IMR-90 (cell line): ENCODE measurements at regions not wholly inside any gene's neighbourhood (a gene's known extent, or its start where the extent isn't known, plus 50 kb on each side); places are given as distances from the start of the nearest gene placed in this dataset.

ENCODE experiments used
- ATAC-seq: fragments of 200-7000 bp; cut with Tn5 transposase; 2 replicates; pipeline ENCODE4 v1.9.1; 2020; ENCODE audit warnings: low read depth, mild to moderate bottlenecking, moderate library complexity
- BruUV-seq: library from RNA; stranded (reverse); fragments of 400-500 nt; replicated peaks from 2 replicates; lab custom pipeline; 2021; lab: Mats Ljungman, UMichigan
- CTCF ChIA-PET: fragments of 300-600 bp; formaldehyde crosslinking; extraction: SDS; loops from one replicate; lab custom pipeline; 2021; ENCODE audit warnings: antibody characterized with exemption; lab: Yijun Ruan, JAX
- POLR2A ChIA-PET: fragments of 300-600 bp; sonication (Branson Sonifier 250); formaldehyde crosslinking; loops from one replicate; lab custom pipeline; 2022; ENCODE audit warnings: antibody characterized with exemption; ENCODE audit not compliant: unreplicated experiment; lab: Charles Lee
- DNase-seq: peaks from one replicate; pipeline ENCODE4 v3.0.0; 2013
- H2AFZ ChIP-seq: replicated peaks from 2 replicates; pipeline ENCODE3; 2013; ENCODE audit warnings: low read length, mild to moderate bottlenecking; ENCODE audit not compliant: poor library complexity
- H2AK5ac ChIP-seq: 2 replicates; pipeline ENCODE4 v1.6.1; 2013; ENCODE audit warnings: low read depth, low read length, inconsistent platforms
- H2AK9ac ChIP-seq: replicated peaks from 2 replicates; pipeline ENCODE3; 2013; ENCODE audit warnings: mild to moderate bottlenecking, low read depth, low read length, moderate library complexity; ENCODE audit not compliant: poor library complexity
- H2BK120ac ChIP-seq: 2 replicates; pipeline ENCODE4 v1.6.1; 2013; ENCODE audit warnings: low read depth, low read length, inconsistent platforms
- H2BK15ac ChIP-seq: 3 replicates; pipeline ENCODE4 v1.6.1; 2013; ENCODE audit warnings: low read depth, low read length, inconsistent platforms
- H2BK20ac ChIP-seq: 2 replicates; pipeline ENCODE4 v1.6.1; 2013; ENCODE audit warnings: low read depth, mild to moderate bottlenecking, inconsistent platforms, low read length, moderate library complexity
- H2BK5ac ChIP-seq: 2 replicates; pipeline ENCODE4 v1.6.1; 2013; ENCODE audit warnings: mild to moderate bottlenecking, low read depth, low read length, inconsistent platforms; ENCODE audit not compliant: poor library complexity, severe bottlenecking
- H3K14ac ChIP-seq: replicated peaks from 2 replicates; pipeline ENCODE4 v1.6.1; 2013; ENCODE audit warnings: low read depth, low read length, inconsistent platforms
- H3K18ac ChIP-seq: 2 replicates; pipeline ENCODE4 v1.6.1; 2013; ENCODE audit warnings: low read depth, low read length, control low read depth
- H3K23ac ChIP-seq: 2 replicates; pipeline ENCODE4 v1.6.1; 2013; ENCODE audit warnings: low read depth, low read length, inconsistent platforms
- H3K27ac ChIP-seq: 2 replicates; pipeline ENCODE4 v1.5.1; 2013; ENCODE audit warnings: mild to moderate bottlenecking, control low read depth, low read length; ENCODE audit not compliant: insufficient read depth
- H3K27me3 ChIP-seq: 2 replicates; pipeline ENCODE4 v1.6.1; 2013; ENCODE audit warnings: low read length; ENCODE audit not compliant: control insufficient read depth, insufficient read depth
- H3K36me3 ChIP-seq: 2 replicates; pipeline ENCODE4 v1.6.1; 2013; ENCODE audit warnings: low read length, mixed read lengths; ENCODE audit not compliant: control insufficient read depth, insufficient read depth
- H3K4ac ChIP-seq: 2 replicates; pipeline ENCODE4 v1.6.1; 2013; ENCODE audit warnings: low read depth, low read length, inconsistent platforms
- H3K4me1 ChIP-seq: 2 replicates; pipeline ENCODE4 v1.6.1; 2013; ENCODE audit warnings: low read length, mixed read lengths; ENCODE audit not compliant: control insufficient read depth, insufficient read depth
- H3K4me2 ChIP-seq: 2 replicates; pipeline ENCODE4 v1.6.1; 2013; ENCODE audit warnings: low read depth, mild to moderate bottlenecking, control low read depth, low read length, moderate library complexity
- H3K4me3 ChIP-seq: 2 replicates; pipeline ENCODE4 v1.5.1; 2013; ENCODE audit warnings: low read depth, mild to moderate bottlenecking, control low read depth, low read length, moderate library complexity; ENCODE audit not compliant: insufficient read depth
- H3K56ac ChIP-seq: 2 replicates; pipeline ENCODE4 v1.6.1; 2013; ENCODE audit warnings: low read length, inconsistent platforms; ENCODE audit not compliant: insufficient read depth; ENCODE audit errors: extremely low read depth
- H3K79me1 ChIP-seq, 2 experiments: 2 replicates each; pipeline ENCODE4 v1.6.1; 2013; ENCODE audit warnings: low read length in 2 of 2, inconsistent platforms in 1 of 2, low read depth in 1 of 2
- H3K9ac ChIP-seq: 2 replicates; pipeline ENCODE4 v1.6.1; 2013; ENCODE audit warnings: low read depth, low read length, control low read depth
- H3K9me1 ChIP-seq: 2 replicates; pipeline ENCODE4 v1.6.1; 2013; ENCODE audit warnings: low read length, inconsistent platforms; ENCODE audit not compliant: insufficient read depth
- H3K9me3 ChIP-seq: 2 replicates; pipeline ENCODE4 v1.6.1; 2013; ENCODE audit warnings: low read length; ENCODE audit not compliant: control insufficient read depth, insufficient read depth
- H4K20me1 ChIP-seq: 2 replicates; pipeline ENCODE4 v1.6.1; 2013; ENCODE audit warnings: low read length, inconsistent platforms; ENCODE audit not compliant: insufficient read depth
- H4K5ac ChIP-seq: 2 replicates; pipeline ENCODE4 v1.6.1; 2013; ENCODE audit warnings: mild to moderate bottlenecking, low read depth, low read length, control low read depth
- H4K8ac ChIP-seq, 2 experiments: 2 replicates each; pipeline ENCODE4 v1.6.1; 2013; ENCODE audit warnings: low read depth in 2 of 2, low read length in 2 of 2, control low read depth in 1 of 2, inconsistent platforms in 1 of 2
- H4K91ac ChIP-seq: 2 replicates; pipeline ENCODE4 v1.6.1; 2013; ENCODE audit warnings: low read depth, low read length, inconsistent platforms; ENCODE audit not compliant: insufficient read depth
- BHLHE40 ChIP-seq: fragments of 150-350 bp; IDR thresholded peaks from 2 replicates; pipeline ENCODE4 v1.6.1; 2016; ENCODE audit warnings: mild to moderate bottlenecking, low read depth, low read length
- CHD1 ChIP-seq: IDR thresholded peaks from 2 replicates; pipeline ENCODE4 v1.6.1; 2012; ENCODE audit warnings: low read depth, low read length, improper control_type of control experiment
- MAZ ChIP-seq: IDR thresholded peaks from 2 replicates; pipeline ENCODE4 v1.6.1; 2012; ENCODE audit warnings: low read depth, mild to moderate bottlenecking, low read length, improper control_type of control experiment, moderate library complexity, borderline replicate concordance
- RAD21 ChIP-seq: IDR thresholded peaks from 2 replicates; pipeline ENCODE4 v1.6.1; 2012; ENCODE audit warnings: low read length, improper control_type of control experiment
- RFX5 ChIP-seq: IDR thresholded peaks from 2 replicates; pipeline ENCODE4 v1.8.0; 2012; ENCODE audit warnings: low read depth, mild to moderate bottlenecking, low read length, moderate library complexity
- dilution Hi-C: fragments of 300-500 bp; cut with HindIII; formaldehyde crosslinking; loops from one replicate; pipeline ENCODE4 v1.14.3; 2018; ENCODE audit warnings: low sequenced_read_pairs; ENCODE audit not compliant: unreplicated experiment
- in situ Hi-C: fragments of 300-500 bp; cut with MboI; formaldehyde crosslinking; loops from 3 replicates; pipeline ENCODE4 v1.14.3; 2019; ENCODE audit warnings: low sequenced_read_pairs, inconsistent platforms, mixed read lengths
- intact Hi-C: fragments of 100-400 bp; cut with micrococcal nuclease; formaldehyde crosslinking; loops from 2 replicates; pipeline ENCODE4 v1.10.0; 2022

DNA sequence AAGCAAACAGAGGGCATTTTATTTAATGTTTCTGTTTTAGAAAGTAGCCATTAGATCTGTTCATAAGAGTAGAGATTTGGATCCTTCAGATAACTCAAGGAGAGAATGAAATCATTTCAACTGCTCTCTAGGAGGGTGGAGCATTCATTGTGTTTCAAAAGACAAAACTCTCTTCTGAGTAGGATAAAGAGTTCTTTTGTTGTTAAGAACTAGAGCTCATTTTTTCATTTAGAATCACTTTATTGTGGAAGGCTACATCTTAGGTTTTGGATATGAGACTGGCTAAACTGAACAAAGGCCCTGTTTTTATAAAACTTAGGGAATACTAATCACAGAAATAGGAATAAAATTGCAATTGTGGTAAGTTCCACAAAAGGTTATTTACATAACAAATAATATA lies 193.9 kb upstream of the PCDH10 start:
- intact Hi-C loops (no loop called here), in situ Hi-C loops (no loop called here)

More for the DNA sequence above, 193.9 kb upstream of the PCDH10 start:
- no peak overlapping the region for H2BK20ac ChIP-seq
- no peaks in the 10 kb centered on the region for H3K27me3 ChIP-seq
- no peak overlapping the region for H3K23ac ChIP-seq
- no TSS peak for BruUV-seq
- H3K27ac ChIP-seq: no peak overlapping the region
- no peak overlapping the region for H3K4me2 ChIP-seq
- no peak overlapping the region for H2AFZ ChIP-seq
- dilution Hi-C loops: no loop called here
- H4K20me1 ChIP-seq: no peaks in the 10 kb centered on the region
- H2AK9ac ChIP-seq: no peak overlapping the region
- POLR2A ChIA-PET: no interaction called here
- H3K4me1 ChIP-seq: no peaks in the 10 kb centered on the region
- H4K91ac ChIP-seq: no peak overlapping the region
- H3K36me3 ChIP-seq: no peaks in the 10 kb centered on the region
- no peak overlapping the region for H2BK15ac ChIP-seq
- H4K8ac ChIP-seq: no peak overlapping the region
- H3K56ac ChIP-seq: no peak overlapping the region
- CTCF ChIA-PET: no interaction called here
- no peak overlapping the region for H4K5ac ChIP-seq
- H3K79me1 ChIP-seq: no peaks in the 10 kb centered on the region
- H3K4me3 ChIP-seq: no peak overlapping the region
- no peak overlapping the region for H2BK5ac ChIP-seq
- no peak overlapping the region for H3K18ac ChIP-seq
- no peak overlapping the region for H3K4ac ChIP-seq
- H3K9ac ChIP-seq: no peak overlapping the region
- H3K9me3 ChIP-seq: peaks cover 15% of the 10 kb centered on the region
- ATAC-seq (no peak), DNase-seq (no peak)
- no peak overlapping the region for H2AK5ac ChIP-seq
- TF ChIP-seq MAZ: no peak
- TF ChIP-seq CHD1: no peak
- no peak for TF ChIP-seq RAD21
- no peak for TF ChIP-seq BHLHE40
- no peak for TF ChIP-seq RFX5
- H3K9me1 ChIP-seq: no peaks in the 10 kb centered on the region
- H3K14ac ChIP-seq: no peak overlapping the region
- no peak overlapping the region for H2BK120ac ChIP-seq
